ENCODE measurements at regions not wholly inside any gene's neighbourhood (a gene's known extent, or its start where the extent isn't known, plus 50 kb on each side); places are given as distances from the start of the nearest gene placed in this dataset.
"Not testable (repeated sequence)": the region's sequence is repeated elsewhere in the genome, so short reads cannot be mapped to it uniquely, and the experiment has no call there.

DNA sequence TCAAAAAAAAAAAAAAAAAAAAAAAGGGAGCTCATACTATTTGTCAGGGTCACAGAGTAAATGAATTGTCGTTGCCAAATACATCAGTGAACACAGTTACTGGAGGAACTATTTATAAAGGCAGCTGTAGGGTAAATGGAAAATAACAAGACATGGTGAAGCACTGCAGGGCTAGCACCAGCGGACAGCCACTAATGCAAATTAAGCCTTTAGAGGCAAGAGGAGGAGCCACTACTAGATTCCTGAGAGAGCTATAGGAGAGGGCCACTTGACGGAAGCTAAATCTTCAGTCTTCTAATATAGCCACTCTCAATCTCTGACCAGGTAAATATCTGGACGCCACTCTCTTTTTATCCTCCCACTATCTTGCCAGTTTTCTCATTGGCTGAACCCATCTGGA lies 801.2 kb upstream of the GOT2 start:
- no peaks in the 10 kb centered on the region for H3K4me1 ChIP-seq
- intact Hi-C loops (cut with DNase I; ENCODE audit: low total_unique reads) (no loop called here), in situ Hi-C loops (cut with MboI; ENCODE audit: low sequenced_read_pairs in 4 of 4) (no loop called here)
- H3K27me3 ChIP-seq, result no peaks in the 10 kb centered on the region
- no peak for ATAC-seq
- H3K9me3 ChIP-seq, result no peaks in the 10 kb centered on the region
- no peak for DNase-seq
- no peak overlapping the region for H3K4me3 ChIP-seq
- no peaks in the 10 kb centered on the region for H3K36me3 ChIP-seq
- TF ChIP-seq CTCF (IDR thresholded peaks at IDR 0.05 in 4 of 5, conservative IDR thresholded peaks at IDR 0.05 in 1 of 5), result no peak
- TF ChIP-seq POLR2A (IDR thresholded peaks at IDR 0.05), result no peak
- H3K27ac ChIP-seq, result no peak overlapping the region

GRCh38 chr16:59527206-59527997 lies 793.3 kb upstream of the GOT2 start:
- H3K27me3 ChIP-seq, result no peaks in the 10 kb centered on the region
- no peaks in the 10 kb centered on the region for H3K9me3 ChIP-seq
- no peak for TF ChIP-seq POLR2A (IDR thresholded peaks at IDR 0.05)
- TF ChIP-seq CTCF (IDR thresholded peaks at IDR 0.05 in 4 of 5, conservative IDR thresholded peaks at IDR 0.05 in 1 of 5), result no peak
- H3K27ac ChIP-seq, result no peak overlapping the region
- DNase-seq, result no peak
- no peaks in the 10 kb centered on the region for H3K4me1 ChIP-seq
- ATAC-seq, result no peak
- intact Hi-C loops (cut with DNase I; ENCODE audit: low total_unique reads) (no loop called here), in situ Hi-C loops (cut with MboI; ENCODE audit: low sequenced_read_pairs in 4 of 4) (no loop called here)
- no peak overlapping the region for H3K4me3 ChIP-seq
- no peaks in the 10 kb centered on the region for H3K36me3 ChIP-seq

DNA sequence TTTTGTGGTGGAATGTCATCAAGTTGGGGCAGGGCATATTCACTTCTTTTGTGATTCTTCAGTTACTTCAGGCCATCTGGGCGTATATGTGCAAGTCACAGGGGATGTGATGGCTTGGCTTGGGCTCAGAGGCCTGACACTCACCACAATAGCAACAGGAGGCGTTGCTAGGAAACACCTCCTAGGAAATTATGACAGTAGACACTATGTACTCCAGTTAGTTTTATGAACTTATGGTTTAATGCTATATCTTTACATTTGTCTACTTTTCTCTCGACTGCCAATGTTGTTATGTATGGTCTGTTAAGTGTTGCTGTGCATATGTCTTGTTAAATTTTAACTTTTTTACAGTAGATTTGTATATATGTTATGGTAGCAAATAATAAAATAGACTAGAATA lies 788.7 kb upstream of the GOT2 start:
- no peak for TF ChIP-seq POLR2A (IDR thresholded peaks at IDR 0.05)
- TF ChIP-seq CTCF (IDR thresholded peaks at IDR 0.05 in 4 of 5, conservative IDR thresholded peaks at IDR 0.05 in 1 of 5), result no peak
- DNase-seq (no peak), ATAC-seq (no peak)
- Histone ChIP-seq H3K4me1 (no peaks in the 10 kb centered on the region), H3K27ac (no peak overlapping the region), H3K36me3 (no peaks in the 10 kb centered on the region), H3K27me3 (no peaks in the 10 kb centered on the region), H3K4me3 (no peak overlapping the region), H3K9me3 (no peaks in the 10 kb centered on the region)
- intact Hi-C loops (cut with DNase I; ENCODE audit: low total_unique reads) (no loop called here), in situ Hi-C loops (cut with MboI; ENCODE audit: low sequenced_read_pairs in 4 of 4) (no loop called here)

GRCh38 chr16:59518721-59519120 lies 784.6 kb upstream of the GOT2 start:
- H3K4me1 ChIP-seq; ATAC-seq; intact Hi-C loops (cut with DNase I; ENCODE audit: low total_unique reads); DNase-seq; H3K27me3 ChIP-seq; H3K36me3 ChIP-seq; H3K9me3 ChIP-seq; H3K4me3 ChIP-seq; H3K27ac ChIP-seq; in situ Hi-C loops (cut with MboI; ENCODE audit: low sequenced_read_pairs in 4 of 4): not testable (repeated sequence)

DNA sequence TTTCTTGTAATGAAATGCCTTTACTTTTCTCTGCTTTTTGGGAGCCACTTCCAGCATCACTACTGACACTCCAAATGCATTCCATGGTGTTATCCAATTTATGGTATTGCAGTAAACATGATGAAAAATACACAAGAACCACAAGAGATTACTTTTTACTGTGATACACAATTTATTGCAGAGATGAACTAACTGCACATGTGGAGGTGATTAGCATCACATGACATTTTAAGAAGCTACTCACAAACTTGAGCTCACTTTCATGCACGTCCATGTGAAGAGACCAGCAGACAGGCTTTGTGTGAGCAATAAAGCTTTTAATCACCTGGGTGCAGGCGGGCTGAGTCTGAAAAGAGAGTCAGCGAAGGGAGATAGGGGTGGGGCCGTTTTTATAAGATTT lies 780.5 kb upstream of the GOT2 start:
- no peak for DNase-seq
- no peaks in the 10 kb centered on the region for H3K9me3 ChIP-seq
- TF ChIP-seq CTCF (IDR thresholded peaks at IDR 0.05 in 4 of 5, conservative IDR thresholded peaks at IDR 0.05 in 1 of 5) (no peak), POLR2A (IDR thresholded peaks at IDR 0.05) (no peak)
- ATAC-seq, result no peak
- intact Hi-C loops (cut with DNase I; ENCODE audit: low total_unique reads), result no loop called here
- no peaks in the 10 kb centered on the region for H3K36me3 ChIP-seq
- no peak overlapping the region for H3K27ac ChIP-seq
- no peaks in the 10 kb centered on the region for H3K27me3 ChIP-seq
- in situ Hi-C loops (cut with MboI; ENCODE audit: low sequenced_read_pairs in 4 of 4), result no loop called here
- no peaks in the 10 kb centered on the region for H3K4me1 ChIP-seq
- H3K4me3 ChIP-seq, result no peak overlapping the region
